PC-3 (cell line): ENCODE measurements at regions not wholly inside any gene's neighbourhood (a gene's known extent, or its start where the extent isn't known, plus 50 kb on each side); places are given as distances from the start of the nearest gene placed in this dataset.

Source experiments
- EZH2 ChIP-seq: fragments of 300-600 bp; sonication (generic); IDR thresholded peaks from one replicate; pipeline ENCODE4 v1.6.1; 2017; ENCODE audit warnings: antibody characterized with exemption, mild to moderate bottlenecking, low read length; ENCODE audit not compliant: unreplicated experiment
- EZH2phosphoT487 ChIP-seq: fragments of 300-600 bp; sonication (generic); IDR thresholded peaks from 2 replicates; pipeline ENCODE4 v1.6.1; 2018; ENCODE audit warnings: mild to moderate bottlenecking, antibody characterized with exemption, low read length, borderline replicate concordance
- TF ChIP-seq, protein P1 (sequence below): fragments of 300-600 bp; sonication (generic); conservative IDR thresholded peaks from 2 replicates; pipeline ENCODE4 v1.5.1; 2017; ENCODE audit warnings: antibody characterized with exemption, low read depth, mild to moderate bottlenecking, low read length

DNA sequence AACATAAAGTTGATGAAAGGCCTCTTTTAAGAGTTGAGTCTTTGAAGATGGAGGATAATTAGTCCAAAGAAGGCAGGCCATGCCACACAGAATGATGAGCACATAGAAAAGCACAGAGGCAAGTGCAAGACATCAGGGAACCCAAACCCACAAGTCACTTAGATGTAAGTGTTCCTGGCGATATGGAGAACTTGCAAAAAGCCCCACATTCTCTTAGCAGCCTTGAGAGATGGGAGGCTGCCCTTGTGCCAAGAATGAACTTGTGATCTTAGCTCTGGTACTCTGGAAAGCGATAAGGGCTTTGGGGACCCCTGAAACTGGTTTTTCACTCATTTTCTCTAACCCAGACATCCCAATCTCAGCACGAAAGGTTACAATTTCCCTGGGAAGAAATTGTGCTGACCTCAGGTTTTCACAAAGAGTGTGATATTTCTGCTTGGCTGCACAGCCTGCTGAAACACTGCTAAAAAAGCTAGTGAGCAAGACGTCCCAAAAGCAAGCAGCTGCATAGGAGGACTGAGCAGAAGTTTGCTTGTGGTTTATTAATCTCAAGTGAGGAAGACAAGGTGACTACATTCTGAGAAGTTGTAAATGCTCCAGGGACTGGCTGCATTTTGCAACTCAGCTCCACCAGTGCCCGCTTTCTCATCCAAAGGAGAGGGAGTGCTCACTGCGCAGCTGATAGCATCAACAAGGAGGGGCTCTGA, 496.9 kb upstream of the CAMK1G start:
- TF ChIP-seq EZH2 (no peak), EZH2phosphoT487 (no peak)
- TF ChIP-seq, protein P1, sequence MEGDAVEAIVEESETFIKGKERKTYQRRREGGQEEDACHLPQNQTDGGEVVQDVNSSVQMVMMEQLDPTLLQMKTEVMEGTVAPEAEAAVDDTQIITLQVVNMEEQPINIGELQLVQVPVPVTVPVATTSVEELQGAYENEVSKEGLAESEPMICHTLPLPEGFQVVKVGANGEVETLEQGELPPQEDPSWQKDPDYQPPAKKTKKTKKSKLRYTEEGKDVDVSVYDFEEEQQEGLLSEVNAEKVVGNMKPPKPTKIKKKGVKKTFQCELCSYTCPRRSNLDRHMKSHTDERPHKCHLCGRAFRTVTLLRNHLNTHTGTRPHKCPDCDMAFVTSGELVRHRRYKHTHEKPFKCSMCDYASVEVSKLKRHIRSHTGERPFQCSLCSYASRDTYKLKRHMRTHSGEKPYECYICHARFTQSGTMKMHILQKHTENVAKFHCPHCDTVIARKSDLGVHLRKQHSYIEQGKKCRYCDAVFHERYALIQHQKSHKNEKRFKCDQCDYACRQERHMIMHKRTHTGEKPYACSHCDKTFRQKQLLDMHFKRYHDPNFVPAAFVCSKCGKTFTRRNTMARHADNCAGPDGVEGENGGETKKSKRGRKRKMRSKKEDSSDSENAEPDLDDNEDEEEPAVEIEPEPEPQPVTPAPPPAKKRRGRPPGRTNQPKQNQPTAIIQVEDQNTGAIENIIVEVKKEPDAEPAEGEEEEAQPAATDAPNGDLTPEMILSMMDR: no peak
